Hematopoietic multipotent progenitor cell treated with erythropoietin and hydrocortisone succinate and interleukin-3 and kit ligand, for 15 days (in vitro differentiated cells): ENCODE measurements at regions not wholly inside any gene's neighbourhood (a gene's known extent, or its start where the extent isn't known, plus 50 kb on each side); places are given as distances from the start of the nearest gene placed in this dataset.
"Not testable (repeated sequence)": the region's sequence is repeated elsewhere in the genome, so short reads cannot be mapped to it uniquely, and the experiment has no call there.

Experiments
- DNase-seq: peaks from one replicate; pipeline ENCODE4 v3.0.0-alpha.2; 2015; ENCODE audit warnings: low spot score

DNA sequence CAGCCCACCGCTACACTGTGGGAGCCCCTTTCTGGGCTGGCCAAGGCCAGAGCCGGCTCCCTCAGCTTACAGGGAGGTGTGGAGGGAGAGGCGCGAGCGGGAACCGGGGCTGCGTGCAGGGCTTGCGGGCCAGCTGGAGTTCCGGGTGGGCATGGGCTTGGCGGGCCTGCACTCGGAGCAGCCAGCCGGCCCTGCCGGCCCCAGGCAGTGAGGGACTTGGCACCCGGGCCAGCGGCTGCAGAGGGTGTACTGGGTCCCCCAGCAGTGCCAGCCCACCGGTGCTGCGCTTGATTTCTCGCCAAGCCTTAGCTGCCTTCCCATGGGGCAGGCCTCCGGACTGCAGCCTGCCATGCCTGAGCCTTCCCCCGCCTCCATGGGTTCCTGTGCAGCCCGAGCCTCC lies 306.2 kb downstream of the PPP4R3C start:
- DNase-seq: not testable (repeated sequence)

DNA sequence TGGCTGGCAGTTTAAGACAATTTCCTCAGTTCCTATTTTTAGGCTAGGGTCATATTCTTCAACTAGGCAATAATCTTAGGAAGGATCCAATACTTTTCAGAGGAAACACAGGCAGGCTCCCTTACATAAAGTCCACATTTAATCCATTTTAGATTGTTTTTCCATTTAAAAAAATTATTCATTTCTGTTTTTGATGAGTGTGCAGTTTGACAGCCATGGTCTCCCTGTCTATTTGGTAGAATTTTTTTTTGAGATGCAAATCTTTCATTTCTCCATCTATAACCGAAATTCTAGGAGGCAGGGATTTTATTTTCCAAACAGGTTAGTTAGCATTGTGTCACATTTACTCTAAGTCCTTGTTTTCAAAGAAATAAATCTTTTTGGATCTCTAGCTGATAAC lies 326.8 kb downstream of the PPP4R3C start:
- DNase-seq: no peak

DNA sequence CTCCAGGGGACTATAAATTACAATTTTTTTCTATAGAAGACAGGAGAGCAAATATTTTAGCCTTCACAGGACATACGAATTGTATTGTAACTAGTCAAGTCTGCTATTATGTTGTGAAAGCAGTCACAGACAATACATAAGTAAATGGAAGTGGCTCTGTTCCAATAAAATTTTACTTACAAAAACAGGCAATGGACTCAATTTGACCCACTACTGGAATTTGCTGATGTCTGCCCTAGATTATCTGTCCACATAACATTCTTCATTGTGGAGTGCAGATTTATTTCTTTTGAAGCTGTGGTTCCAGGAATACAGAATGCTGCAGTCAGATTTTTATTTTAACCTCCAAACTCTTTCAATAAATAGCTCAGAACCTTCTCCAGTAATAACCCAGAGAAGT lies 330.3 kb downstream of the PPP4R3C start:
- DNase-seq: no peak

DNA sequence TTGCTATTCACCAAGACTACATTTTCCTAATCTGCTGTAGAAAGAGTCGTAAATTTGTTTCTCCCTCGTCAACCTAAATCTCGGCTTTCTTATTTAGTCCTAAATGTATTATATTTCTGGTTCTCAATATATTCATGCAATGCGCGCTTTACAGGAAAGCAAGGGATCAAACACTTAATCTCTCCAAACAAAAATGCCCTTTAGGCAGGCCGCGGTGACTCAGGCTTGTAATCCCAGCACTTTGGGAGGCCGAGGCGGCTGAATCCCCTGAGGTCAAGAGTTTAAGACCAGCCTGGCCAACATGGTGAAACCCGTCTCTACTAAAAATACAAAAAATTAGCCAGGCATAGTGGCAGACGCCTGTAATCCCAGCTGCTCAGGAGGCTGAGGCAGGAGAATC lies 376.0 kb downstream of the PPP4R3C start:
- DNase-seq: not testable (repeated sequence)

DNA sequence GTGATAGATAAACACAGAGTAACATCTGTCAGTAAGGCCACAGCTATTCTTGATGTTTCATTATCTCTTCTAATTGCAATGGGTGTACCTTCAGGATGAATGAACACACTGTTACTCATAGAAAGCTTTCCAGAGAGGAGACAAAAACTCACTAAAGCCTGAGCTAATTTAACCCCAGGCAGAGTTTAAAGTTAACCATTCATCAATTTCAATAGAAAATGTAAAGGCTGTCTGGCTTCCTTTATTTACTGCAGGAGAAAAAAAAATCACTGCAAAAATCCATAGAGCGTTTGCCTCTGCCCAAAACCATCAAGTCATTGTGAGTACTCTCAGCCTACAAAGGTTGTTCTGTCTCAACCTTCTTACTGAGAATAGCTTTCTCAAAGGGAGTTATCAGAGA lies 376.9 kb downstream of the PPP4R3C start:
- no peak for DNase-seq

DNA sequence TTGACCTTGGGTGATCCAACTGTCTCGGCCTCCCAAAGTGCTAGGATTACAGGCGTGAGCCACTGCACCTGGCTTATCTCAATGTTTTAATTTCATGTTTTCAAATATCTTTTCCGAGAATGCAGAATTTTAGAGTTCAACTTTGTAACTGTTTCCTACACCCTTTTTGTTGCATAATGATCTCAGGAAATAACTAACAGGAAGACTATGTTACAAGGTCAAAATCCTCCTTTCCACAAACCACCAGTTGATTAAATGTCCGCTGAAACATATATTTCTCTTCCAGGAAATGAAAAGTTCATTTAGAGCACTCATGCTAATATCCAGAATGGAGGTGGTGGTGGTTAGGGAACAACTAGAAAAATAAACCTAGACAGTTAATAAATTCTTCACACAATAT lies 377.8 kb downstream of the PPP4R3C start:
- DNase-seq: no peak

DNA sequence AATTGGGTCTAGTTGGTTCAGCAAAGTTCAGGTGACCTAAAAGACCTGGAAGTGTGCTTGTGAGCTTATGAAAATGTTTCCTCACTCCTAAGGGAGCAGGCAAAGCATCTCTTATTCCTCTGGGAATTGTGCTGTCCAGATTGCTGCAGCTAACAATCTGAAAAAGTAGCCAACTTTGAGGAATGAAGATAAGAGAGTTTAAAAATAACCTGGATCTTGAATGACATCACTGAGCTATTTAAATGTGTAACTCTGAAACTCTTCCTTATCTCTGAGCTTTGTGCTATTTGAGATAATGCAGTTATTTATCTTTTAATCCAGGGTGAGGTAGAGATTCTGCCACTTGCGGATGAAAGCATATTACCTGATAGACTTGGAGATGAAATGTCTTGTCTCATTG lies 384.8 kb downstream of the PPP4R3C start:
- DNase-seq: no peak

DNA sequence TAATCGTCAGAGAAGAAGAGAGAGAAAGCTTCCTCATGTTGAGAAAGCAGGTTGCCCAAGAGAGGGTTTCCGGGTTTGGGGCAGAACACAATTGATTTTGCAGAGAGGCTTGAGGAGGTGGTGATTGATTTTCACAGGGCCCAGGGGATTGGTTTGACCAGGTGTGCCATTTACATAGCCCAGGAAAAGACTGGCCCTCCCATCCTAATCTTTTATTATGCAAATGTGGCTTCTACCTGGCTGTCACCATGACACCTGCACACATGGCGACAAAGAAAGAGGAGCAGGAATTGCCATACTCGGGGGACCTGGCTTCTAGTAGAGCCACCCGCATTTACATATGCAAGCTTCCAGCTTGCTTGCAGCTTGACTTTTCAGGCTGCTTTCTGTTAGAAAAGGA lies 405.3 kb downstream of the PPP4R3C start:
- DNase-seq: no peak

DNA sequence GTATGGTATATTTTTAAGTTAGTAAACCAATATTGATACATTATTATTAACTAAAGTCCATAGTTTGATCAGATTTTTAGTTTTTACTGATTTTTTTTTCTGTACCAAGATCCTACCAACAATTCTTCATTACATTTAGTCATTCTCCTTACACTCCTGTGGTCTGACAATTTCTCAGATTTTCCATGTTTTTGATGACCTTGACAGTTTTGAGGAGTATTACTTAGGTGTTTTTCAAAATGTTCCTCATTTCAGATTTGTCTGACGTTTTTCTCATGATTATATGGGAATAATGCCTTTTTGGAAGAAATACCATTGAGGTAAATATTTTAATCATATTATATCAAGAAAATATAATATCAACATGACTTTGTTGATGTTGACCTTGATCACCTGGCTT lies 423.8 kb downstream of the PPP4R3C start:
- no peak for DNase-seq

DNA sequence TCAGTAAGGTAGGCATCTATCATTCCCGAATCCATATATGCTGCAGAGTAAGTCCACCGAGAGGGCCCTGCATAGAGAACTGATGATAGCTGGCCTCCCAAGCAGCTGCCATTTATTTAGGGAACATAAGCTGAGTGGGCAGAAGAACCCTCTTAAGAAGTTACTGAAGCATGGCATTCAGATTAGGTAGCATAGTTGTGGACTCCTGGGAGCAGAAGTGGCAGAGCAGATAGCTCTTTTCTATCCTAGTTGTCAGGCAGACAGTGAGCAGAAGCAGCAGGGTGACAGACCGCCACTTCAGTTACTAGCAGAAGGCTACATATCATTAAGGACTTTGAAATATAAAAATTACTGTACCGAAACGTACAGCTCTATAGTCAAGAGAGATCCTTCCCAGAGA lies 454.7 kb downstream of the PPP4R3C start:
- no peak for DNase-seq

DNA sequence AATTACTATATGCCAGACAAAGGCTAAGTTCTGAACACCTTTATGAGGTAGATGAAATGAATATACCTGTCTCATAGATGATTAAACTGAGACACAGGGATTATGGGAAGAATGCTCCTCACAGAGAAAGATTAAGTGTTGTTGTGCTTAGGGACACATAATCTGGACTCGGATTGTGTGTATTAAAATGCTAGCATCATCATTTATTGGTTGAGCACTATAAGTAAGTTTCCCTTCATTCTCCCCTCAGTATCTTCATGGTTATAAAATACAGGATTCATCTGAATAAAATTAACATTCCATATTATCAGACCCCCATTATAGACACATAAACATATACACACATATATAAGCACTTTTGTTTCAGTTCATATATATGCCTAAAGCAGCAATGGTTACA lies 463.5 kb downstream of the PPP4R3C start:
- DNase-seq: no peak

DNA sequence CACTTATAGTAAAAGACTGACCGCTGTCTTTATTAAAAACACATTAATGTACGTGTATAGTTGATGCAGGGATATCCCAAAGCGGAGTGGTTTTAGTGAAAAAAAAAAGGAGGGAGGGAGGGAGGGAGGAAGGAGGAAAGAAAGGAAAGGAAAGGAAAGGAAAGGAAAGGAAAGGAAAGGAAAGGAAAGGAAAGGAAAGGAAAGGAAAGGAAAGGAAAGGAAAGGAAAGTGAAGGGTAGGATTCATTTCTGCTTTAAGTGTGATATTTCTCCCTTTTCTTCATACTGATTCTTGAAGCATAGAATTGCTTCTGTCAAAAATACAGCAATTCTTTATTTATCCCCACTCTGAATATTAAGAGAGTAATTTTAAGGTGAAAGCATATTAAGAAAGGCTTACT lies 504.9 kb downstream of the PPP4R3C start:
- no peak for DNase-seq

DNA sequence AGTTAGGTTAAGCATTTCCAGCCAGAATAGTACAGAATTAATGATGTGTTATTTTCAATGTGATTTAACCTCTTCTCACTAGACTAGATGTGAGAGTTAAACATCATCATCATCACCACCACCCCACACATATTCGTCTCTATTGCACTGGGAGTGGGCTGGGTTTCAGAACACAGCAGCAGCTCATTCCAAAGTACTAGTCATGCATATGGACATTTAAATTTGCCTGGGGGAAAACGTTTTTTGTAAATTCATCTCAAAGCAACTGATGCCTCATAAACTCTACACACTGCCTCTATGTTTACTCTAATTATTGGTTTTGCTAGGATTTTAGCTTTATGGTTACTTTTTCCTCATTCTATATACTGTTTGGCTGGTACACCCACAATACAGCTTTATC lies 509.1 kb downstream of the PPP4R3C start:
- no peak for DNase-seq

DNA sequence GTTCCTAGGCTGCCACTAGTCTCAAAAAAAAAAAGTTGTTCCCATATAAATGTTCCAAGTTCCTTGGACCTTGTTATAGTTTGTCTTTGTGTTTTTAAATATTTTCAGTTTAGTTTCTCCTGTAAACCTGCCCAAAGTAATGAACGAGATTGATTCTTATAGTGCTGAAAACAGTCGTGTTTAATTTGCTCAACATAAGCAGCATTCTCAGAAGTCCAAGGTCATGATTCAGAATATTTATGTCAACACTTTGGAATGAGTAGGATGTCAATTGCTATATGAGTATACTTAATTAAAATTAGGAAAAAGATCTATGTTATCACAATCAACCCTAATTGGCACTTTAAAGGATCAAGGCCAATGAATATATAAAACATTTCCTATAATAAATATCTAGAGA lies 510.9 kb downstream of the PPP4R3C start:
- DNase-seq: no peak

DNA sequence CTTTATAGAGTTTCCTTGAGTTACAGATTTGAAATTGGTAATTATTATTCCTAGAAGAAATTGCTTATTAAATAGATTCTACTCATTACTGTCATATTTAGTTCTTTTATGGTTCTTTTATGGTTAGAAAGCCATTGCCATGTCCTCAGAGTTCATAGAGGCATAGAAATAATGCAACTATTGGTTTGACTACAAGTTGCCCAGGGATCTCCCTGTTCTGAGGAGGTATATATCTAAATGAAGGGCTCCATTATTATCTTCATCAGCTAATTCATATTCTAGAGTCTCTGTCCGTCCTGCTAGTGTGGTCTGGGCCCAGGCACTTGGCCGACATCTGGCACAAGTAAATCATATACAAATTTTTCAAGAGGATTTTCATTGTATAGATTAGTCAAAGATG lies 535.7 kb downstream of the PPP4R3C start:
- no peak for DNase-seq

DNA sequence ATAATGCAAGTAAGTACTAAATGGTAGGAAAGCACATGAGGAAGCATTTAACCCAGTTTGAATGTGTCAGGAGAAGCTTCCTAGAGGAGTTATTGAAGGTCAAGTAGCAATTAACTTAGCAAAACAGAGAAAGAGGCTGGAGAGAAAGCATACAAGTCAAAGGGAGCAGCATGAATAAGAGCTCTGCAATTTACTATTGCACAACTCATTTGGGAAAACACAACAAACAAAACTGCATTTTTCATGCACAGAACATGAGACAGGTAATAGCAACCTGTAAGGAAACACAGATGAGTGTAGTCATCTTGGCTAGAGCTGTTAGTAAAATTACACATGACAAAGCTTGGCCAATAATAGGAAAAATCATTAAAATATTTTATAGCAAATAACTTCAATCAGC lies 538.1 kb downstream of the PPP4R3C start:
- DNase-seq: no peak

DNA sequence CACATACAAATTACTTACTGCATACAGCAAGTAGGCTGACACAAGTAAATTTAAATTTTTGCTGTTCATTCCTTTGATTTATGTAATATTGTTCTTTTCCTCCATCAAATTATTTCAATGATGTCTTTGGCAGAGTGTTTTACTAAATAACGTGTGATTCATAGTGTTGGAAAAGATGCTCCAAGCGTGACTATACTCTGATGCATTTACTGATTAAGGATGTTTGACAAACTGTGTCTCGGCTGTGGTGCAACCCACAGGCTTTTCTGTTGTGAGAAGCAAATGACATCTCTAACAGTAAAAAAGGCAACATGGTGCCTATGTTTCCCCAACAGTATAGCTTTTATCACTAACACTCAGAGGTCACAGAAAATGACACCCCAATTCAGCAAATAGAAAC lies 540.9 kb downstream of the PPP4R3C start:
- DNase-seq: no peak

DNA sequence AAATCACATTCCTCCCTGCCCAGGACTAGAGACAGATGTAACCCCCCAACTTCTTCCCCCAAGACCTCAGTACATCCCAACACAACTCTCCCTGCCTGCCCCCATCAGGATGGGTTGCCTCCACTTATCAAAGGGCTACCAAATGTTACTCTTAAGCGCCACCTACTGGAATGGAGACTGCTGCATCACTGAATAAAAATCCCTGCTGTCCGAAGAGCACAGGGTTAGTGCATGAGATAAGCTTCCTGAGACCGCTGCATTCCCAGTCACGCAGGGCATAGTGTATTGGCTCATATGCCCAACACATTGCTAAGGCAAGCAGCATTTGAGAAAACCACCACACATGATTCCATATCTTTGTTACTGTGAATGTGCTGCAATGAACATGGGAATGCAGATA lies 544.5 kb downstream of the PPP4R3C start:
- DNase-seq: no peak

DNA sequence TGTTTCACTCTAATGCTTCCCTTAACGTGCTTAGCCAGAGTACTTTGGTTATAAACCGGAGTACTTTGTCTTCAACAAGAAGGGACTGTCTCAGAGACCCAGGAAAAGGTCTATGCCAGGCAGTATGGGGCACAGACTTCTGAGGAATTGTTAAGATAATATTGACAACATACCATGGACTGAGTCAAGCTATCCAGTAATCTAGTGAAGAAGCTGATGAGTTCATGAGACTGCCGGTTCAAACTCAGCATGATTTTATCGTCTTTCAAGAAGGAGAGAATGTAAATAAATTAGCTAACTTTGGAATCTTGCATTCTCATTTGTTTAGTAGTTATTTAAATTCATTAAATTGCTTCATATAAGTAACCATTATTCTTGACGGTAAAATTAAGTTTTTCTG lies 546.1 kb downstream of the PPP4R3C start:
- DNase-seq: no peak

DNA sequence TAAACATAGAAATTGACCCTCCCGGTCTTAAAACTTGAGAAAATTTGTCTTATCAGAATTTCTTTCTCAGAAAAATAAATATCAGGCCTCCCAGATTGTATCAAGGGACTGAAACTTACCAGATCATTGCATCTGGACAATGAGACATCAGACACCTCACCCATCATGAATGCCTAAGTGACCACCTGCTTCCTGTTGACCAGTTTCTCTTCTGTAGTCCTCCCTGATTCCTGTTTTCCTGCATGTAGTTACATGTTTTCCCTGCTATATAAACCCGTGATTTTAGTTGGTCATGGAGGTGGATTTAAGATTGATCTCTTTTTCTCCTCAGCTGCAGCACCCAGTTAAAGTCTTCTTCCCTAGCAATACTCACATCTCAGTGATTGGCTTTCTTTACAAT lies 548.1 kb downstream of the PPP4R3C start:
- DNase-seq: no peak

DNA sequence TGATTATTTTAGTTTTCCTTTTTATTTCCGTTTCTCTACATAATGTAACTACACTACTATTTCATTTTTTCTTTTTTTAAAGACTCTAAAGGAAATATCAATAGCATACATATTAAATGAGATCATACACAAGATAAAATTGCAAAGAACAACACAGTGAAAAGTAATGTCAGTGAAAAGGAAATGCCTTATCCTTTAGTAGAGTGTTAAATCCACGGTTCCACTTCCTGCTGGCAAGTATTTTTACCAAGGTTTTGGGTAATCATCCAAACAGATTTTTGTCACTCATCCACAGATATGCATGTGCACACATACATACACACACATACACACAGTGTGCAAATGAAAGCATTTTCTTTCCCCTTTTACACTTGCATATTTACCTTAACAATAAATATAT lies 548.9 kb downstream of the PPP4R3C start:
- no peak for DNase-seq

DNA sequence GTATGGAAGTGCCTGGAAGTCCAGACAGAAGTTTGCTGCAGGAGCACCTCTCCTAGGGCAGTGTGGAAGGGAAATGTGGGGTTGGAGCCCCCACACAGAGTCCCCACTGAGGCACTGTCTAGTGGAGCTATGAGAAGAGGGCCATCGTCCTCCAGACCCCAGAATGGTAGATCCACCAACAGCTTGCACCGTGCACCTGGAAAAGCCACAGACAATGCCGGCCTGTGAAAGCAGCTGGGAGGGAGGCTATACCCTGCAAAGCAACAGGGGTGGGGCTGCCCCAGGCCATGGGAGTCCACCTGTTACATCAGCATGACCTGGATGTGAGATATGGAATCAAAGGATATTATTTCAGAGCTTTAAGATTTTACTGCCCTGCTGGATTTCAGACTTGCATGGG lies 551.4 kb downstream of the PPP4R3C start:
- DNase-seq: not testable (repeated sequence)

DNA sequence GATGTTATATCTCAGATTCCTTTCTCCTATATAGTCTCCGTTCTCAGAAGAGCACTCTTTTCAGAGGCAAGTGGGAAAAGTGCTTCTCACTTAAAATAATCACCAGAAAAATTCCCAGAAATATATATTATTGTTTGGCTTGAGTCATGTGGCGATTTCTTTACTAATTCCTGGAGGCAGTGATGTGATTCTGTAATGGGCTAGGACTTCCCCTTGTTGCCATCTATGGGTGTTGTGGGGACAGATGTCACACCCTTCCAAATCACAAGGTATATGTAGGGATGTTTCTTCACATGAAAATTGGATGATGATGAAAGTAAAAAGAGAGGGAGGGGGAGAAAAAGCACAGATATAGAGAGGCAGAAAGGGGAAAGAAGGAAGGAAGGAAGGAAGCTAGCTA lies 553.4 kb downstream of the PPP4R3C start:
- no peak for DNase-seq

DNA sequence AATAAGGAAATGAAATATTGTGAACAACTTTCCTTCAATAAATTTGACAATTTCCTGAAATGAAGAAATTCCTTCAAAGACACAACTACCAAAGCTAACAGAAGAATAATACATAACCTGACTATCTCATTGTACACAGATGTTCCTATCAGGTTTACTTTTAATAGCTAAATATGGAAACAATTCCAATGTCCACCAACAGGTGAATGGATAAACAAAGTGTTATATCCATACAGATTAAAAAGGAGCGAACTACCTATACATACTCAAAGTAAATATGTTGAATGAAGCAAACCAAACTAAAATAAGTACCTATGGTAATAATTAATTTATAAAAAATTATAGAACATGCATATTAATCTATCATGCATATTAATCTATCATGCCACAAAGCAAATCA lies 554.9 kb downstream of the PPP4R3C start:
- no peak for DNase-seq

DNA sequence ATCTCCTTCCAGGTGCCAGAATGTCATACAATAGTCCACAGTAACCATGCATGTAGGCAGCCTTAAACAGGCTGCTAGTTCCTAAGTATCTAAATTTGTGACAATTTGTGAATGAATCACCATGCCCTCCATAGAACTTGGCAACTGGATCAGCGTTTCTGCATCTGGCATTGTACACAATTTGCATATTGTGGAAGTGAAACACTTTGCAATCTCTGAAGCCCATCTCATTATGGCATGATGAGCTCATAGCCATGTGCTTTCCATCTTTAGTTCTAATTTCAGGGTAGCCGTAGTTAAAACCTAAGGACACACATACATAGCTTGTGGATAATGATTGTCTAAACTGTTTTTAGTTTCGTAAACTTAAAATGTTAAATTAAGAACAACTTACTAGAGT lies 573.6 kb downstream of the PPP4R3C start:
- no peak for DNase-seq
